Putamen (tissue), 1 donor: ENCODE measurements at regions not wholly inside any gene's neighbourhood (a gene's known extent, or its start where the extent isn't known, plus 50 kb on each side); places are given as distances from the start of the nearest gene placed in this dataset.
A peak's percentile ranks its signal among the peaks of the same experiment; 100 is the strongest.
"Not testable (repeated sequence)": the region's sequence is repeated elsewhere in the genome, so short reads cannot be mapped to it uniquely, and the experiment has no call there.

Experiments
- DNase-seq: peaks from one replicate; pipeline ENCODE4 v3.0.0-alpha.2; 2016; ENCODE audit warnings: low spot score

DNA sequence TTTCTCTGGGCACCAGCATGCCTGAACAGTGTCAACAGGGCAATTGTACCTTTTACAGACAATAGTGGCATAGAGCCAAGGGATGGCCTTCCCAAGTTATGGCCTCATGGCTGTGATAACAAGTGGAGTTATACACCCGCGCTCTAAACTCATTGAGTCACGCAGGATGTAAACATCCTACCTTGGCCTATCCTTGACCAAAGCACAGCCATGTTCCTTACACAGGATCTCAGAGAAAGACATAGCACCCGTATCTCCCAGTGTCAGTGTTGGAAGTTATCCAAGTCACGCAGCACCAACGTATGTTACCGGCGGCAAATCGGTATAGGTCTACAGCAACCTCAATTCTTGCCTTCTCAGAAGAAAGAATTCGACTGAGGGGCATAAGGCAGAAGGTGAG lies 1654.9 kb upstream of the LRRTM3 start:
- no peak for DNase-seq

DNA sequence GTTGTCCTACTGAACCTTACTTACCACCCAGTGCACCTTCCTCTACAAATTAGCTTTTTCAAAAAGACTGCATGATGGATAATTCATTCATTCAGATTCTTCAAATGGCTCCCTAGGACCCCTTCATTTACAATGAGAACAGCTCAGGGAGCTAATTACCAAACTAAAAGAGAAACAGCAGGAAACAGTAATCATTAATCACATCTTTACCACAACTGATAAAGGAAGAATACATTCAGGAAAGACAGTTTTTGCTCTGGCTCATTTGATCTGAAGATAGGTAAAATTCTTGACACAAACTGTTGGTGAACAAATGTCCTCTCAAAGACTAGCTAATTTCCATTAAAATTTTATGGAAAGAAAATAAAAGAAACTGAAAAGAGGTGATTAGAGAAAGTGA lies 1652.7 kb upstream of the LRRTM3 start:
- DNase-seq = no peak

- no peak for DNase-seq
Observed at GRCh38 chr10:65275296-65275695, 1650.5 kb upstream of the LRRTM3 start.

DNA sequence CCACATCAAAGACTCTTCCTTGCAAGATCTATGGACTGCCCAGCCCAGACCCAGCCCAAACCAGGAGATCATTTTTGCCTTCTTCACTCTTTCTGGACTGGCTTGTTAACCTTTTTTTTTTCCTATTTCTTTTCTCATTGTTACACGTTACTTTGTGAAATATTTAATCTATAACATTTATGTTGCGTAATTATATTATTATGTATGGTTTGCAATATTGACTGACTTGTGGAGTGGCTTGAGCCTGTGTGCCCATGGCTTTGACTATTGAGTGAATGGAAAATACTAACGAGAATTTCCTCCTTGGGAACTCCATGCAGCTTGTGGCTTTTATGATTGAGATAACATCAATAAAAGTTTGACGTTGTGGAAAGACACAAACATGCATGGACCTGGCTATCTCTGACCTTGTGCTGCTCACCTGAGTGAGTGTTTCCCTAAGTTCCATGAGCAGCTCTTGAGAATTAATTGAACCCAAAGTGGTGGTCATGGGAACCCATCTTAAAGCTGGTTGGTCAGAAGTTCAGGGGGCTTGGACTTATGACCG lies 1641.3 kb upstream of the LRRTM3 start:
- no peak for DNase-seq

- DNase-seq = not testable (repeated sequence)
Observed at GRCh38 chr10:65285726-65286125, 1640.1 kb upstream of the LRRTM3 start.

GRCh38 chr10:65291286-65291685 lies 1634.5 kb upstream of the LRRTM3 start:
- DNase-seq = no peak

GRCh38 chr10:65292551-65292950 lies 1633.3 kb upstream of the LRRTM3 start:
- no peak for DNase-seq

DNA sequence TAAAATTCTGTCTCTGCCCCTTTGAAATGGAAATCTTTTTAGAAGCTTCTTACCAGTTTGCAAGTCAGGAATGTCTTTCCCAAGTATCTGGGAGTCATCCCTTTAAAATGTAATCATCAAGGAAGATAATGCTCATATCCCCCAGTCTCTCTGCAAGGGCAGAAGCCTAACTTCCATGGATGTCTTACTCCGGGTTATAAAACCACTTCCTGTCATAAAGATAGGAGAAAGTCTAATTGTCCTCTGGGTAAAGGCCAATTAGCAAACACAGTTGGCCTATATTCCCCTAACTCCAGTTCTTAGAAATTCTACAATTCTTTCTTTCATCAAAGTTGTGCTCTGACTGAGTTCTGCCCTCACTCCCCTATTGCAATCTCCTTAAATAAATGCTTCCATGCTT lies 1631.5 kb upstream of the LRRTM3 start:
- no peak for DNase-seq

GRCh38 chr10:65301181-65301580 lies 1624.7 kb upstream of the LRRTM3 start:
- no peak for DNase-seq

DNA sequence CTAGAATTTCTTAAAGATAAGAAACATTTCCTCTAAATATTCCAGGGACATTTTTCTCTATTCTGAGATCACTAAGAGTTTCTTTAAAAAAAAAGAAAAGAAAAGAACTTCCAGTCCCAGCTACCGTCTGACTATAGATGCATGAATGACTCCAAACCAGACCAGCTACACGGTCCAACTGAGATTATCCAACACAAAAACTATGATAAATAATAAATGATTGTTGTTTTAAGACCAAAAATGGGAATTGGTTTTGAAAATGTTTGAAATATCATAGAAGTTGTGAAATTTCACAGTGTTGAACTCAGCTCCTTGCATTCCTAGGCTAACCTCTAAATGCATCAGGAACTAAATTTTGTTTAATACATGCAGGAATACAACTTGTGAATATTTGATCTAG lies 1619.6 kb upstream of the LRRTM3 start:
- DNase-seq = no peak

DNA sequence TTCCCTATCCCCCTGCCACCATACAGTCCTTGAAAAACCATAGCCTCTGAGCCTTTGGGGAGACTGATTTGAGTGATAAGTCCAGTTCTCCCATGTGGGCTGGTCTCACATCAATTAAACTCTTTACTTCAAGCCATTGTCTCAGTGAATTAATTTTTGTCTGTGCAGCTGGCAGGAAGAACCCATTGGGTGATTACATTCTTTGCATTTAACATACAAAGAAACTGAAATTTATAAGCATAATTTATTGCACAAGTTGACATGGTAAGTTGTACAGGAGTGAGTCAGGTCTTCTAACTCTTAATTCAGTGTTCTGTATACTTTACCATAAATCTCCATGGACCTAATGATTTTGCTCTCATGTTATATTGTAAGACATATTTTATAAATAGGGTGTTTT lies 1613.0 kb upstream of the LRRTM3 start:
- DNase-seq = no peak

GRCh38 chr10:65313406-65313805 lies 1612.4 kb upstream of the LRRTM3 start:
- DNase-seq = no peak

DNA sequence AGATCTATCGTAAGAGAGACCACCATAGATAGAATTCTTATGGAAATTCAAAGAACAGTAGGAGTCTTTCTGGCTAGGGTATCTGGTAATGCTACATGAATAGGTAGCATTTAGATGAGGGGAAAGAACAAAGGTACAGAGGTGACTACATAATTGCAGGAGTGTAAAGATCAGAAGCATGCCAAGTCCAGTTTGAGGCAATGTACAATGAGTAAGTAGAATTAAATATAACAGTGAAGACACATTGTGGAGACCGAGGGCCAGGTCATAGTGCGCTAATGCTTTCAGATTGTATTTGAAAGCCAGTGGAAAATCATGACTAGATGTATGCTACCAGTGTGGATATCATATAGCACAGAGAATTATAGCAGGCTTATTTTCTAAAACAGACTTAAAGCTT lies 1611.6 kb upstream of the LRRTM3 start:
- DNase-seq = no peak

- no peak for DNase-seq
Observed at GRCh38 chr10:65319493-65319892, 1606.3 kb upstream of the LRRTM3 start.

- DNase-seq = peak; percentile 34
Observed at GRCh38 chr10:65320236-65321026, 1605.4 kb upstream of the LRRTM3 start.

DNA sequence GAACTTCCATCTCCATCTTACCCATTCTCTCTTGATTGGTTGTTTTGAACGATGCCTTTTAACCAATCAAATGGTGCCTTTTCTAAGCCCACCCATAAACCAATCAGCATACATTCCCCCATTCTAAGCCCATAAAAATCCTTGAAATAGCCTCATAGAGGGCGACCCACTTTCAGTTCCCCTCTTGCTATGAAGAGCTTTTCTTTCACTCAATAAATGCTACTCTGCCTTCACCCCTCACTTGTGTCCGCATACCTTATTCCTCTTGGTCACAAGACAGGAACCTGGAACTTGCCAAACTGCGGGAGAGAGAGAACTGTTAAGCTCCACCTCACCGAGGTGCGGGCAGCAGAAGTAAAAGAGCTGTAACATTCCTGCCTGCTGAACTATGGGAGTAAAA lies 1602.0 kb upstream of the LRRTM3 start:
- no peak for DNase-seq

GRCh38 chr10:65325913-65326312 lies 1599.9 kb upstream of the LRRTM3 start:
- no peak for DNase-seq

- DNase-seq = no peak
Observed at GRCh38 chr10:65328486-65328885, 1597.3 kb upstream of the LRRTM3 start.

DNA sequence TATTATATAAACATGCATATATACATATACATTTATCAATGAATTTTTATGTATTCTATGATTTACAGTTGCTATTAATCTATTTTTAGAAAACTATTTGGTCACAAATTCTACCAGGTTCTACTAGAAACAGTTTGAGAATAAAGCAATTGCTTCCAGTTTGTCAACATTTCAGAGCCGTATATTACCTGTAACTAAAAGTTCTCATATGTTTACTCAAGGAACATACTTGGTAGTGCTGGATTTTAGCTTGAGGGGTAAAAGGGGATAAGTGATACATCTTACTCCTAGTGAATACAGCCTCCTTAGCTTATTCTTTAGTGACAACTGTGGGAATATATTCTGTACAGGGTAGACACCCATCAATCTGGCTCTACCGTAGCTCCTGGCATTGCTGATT lies 1590.5 kb upstream of the LRRTM3 start:
- DNase-seq = no peak

- DNase-seq = no peak
Observed at GRCh38 chr10:65340340-65340739, 1585.5 kb upstream of the LRRTM3 start.

- DNase-seq = peak; percentile 7
Observed at GRCh38 chr10:65341323-65341925, 1584.4 kb upstream of the LRRTM3 start.

GRCh38 chr10:65342245-65342644 lies 1583.6 kb upstream of the LRRTM3 start:
- no peak for DNase-seq

DNA sequence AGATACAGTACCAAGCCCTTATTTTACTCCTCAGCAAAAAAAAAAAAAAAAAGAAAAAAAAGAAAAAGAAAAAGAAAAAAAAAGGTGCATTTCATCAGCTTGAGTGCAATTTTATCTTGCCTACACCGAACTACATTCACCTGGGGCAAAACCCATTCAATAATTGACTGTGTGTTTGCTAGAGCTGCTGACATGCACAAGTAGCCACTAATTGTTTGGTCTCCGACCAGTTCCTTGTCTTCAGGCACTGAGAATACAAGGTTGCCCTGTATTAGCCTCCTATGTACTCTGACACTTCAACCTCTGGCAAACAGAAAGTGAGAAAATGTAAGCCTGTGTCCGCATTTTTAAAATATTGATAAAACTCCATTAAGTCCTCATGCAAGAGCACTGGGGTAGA lies 1579.4 kb upstream of the LRRTM3 start:
- no peak for DNase-seq

DNA sequence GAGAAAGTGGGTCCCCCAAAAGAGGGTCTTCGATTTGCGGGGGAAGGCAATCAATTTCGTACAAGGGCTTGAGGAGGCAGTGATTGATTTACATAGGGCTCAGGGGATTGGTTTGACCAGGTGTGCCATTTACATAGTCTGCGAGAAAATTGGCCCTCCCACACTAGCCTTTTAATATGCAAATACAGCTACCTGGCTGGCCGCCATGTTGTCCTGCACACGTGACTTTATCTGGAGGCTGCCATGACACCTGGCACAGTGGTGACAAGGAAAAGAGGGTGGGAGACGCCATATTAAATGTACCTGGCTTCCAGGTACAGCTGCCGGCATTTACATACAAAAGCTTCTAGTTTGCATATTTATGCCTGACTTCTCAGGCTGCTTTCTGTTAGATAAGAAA lies 1577.2 kb upstream of the LRRTM3 start:
- DNase-seq = no peak
